Type B pancreatic cell (in vitro differentiated cells): ENCODE measurements at regions not wholly inside any gene's neighbourhood (a gene's known extent, or its start where the extent isn't known, plus 50 kb on each side); places are given as distances from the start of the nearest gene placed in this dataset.
"Not testable (repeated sequence)": the region's sequence is repeated elsewhere in the genome, so short reads cannot be mapped to it uniquely, and the experiment has no call there.

ENCODE experiments used
- DNase-seq: peaks from one replicate; pipeline ENCODE4 v3.0.0; 2021; ENCODE audit warnings: mixed read lengths; ENCODE audit not compliant: unreplicated experiment; ENCODE audit errors: extremely low spot score
- H3K27ac Mint-ChIP-seq: 2 replicates; pipeline ENCODE4 v1.8.0; 2021; ENCODE audit warnings: mild to moderate bottlenecking, mixed read lengths
- H3K27me3 Mint-ChIP-seq: 2 replicates; pipeline ENCODE4 v1.8.0; 2021; ENCODE audit warnings: mixed read lengths
- H3K36me3 Mint-ChIP-seq: 2 replicates; pipeline ENCODE4 v1.8.0; 2021; ENCODE audit warnings: mixed read lengths
- H3K4me1 Mint-ChIP-seq: one replicate; pipeline ENCODE4 v1.8.0; 2021; ENCODE audit warnings: mixed read lengths; ENCODE audit not compliant: unreplicated experiment
- H3K4me3 Mint-ChIP-seq: 2 replicates; pipeline ENCODE4 v1.8.0; 2021; ENCODE audit warnings: mild to moderate bottlenecking, mixed read lengths
- H3K9me3 Mint-ChIP-seq: 2 replicates; pipeline ENCODE4 v1.8.0; 2021; ENCODE audit warnings: mixed read lengths
- TF ChIP-seq, protein P1 (sequence below): fragments of 200-600 bp; sonication (generic); conservative IDR thresholded peaks from 2 replicates; pipeline ENCODE4 v1.5.0; 2021; ENCODE audit warnings: antibody characterized with exemption, mild to moderate bottlenecking

- H3K27ac Mint-ChIP-seq: no peak overlapping the region
- H3K9me3 Mint-ChIP-seq: peaks cover 15% of the 10 kb centered on the region
- no peaks in the 10 kb centered on the region for H3K27me3 Mint-ChIP-seq
These were observed 193.9 kb upstream of the RPL34 start for GRCh38 chr4:108426493-108426892.

GRCh38 chr4:108425988-108426387, 194.4 kb upstream of the RPL34 start:
- no peak overlapping the region for H3K4me3 Mint-ChIP-seq
- no peak overlapping the region for H3K27ac Mint-ChIP-seq
- TF ChIP-seq, protein P1, sequence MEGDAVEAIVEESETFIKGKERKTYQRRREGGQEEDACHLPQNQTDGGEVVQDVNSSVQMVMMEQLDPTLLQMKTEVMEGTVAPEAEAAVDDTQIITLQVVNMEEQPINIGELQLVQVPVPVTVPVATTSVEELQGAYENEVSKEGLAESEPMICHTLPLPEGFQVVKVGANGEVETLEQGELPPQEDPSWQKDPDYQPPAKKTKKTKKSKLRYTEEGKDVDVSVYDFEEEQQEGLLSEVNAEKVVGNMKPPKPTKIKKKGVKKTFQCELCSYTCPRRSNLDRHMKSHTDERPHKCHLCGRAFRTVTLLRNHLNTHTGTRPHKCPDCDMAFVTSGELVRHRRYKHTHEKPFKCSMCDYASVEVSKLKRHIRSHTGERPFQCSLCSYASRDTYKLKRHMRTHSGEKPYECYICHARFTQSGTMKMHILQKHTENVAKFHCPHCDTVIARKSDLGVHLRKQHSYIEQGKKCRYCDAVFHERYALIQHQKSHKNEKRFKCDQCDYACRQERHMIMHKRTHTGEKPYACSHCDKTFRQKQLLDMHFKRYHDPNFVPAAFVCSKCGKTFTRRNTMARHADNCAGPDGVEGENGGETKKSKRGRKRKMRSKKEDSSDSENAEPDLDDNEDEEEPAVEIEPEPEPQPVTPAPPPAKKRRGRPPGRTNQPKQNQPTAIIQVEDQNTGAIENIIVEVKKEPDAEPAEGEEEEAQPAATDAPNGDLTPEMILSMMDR: no peak
- no peaks in the 10 kb centered on the region for H3K4me1 Mint-ChIP-seq
- peaks cover 4% of the 10 kb centered on the region for H3K36me3 Mint-ChIP-seq
- no peaks in the 10 kb centered on the region for H3K27me3 Mint-ChIP-seq
- H3K9me3 Mint-ChIP-seq: peaks cover 17% of the 10 kb centered on the region
- no peak for DNase-seq

More at GRCh38 chr4:108426493-108426892, 193.9 kb upstream of the RPL34 start:
- TF ChIP-seq, protein P1: no peak
- no peak for DNase-seq
- Mint-ChIP-seq H3K4me1 (no peaks in the 10 kb centered on the region), H3K36me3 (peaks cover 4% of the 10 kb centered on the region), H3K4me3 (no peak overlapping the region)

DNA sequence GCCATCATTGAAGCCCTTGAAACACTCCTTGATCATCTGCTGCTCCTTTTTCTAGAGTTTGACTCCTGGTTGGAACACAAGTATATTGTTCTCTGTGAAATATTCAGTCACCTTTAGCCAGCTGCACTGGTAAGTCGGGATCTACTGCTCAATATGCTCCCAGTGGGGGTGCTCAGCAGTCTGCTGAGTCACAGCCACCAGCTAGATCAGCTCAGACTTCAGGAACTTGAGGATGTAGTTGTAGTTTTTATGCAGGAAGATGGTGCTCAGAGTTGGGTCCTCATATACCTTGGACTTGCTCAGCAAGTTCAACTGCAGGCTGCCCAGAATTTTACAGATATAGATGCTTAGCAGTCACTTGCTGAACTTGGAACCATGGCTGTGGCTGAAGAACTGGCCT, 202.5 kb upstream of the RPL34 start:
- no peak overlapping the region for H3K4me3 Mint-ChIP-seq
- H3K36me3 Mint-ChIP-seq: peaks cover 4% of the 10 kb centered on the region
- no peaks in the 10 kb centered on the region for H3K27me3 Mint-ChIP-seq
- H3K4me1 Mint-ChIP-seq: no peaks in the 10 kb centered on the region
- peaks cover 13% of the 10 kb centered on the region for H3K9me3 Mint-ChIP-seq
- H3K27ac Mint-ChIP-seq: no peak overlapping the region
- TF ChIP-seq, protein P1: no peak
- no peak for DNase-seq

DNA sequence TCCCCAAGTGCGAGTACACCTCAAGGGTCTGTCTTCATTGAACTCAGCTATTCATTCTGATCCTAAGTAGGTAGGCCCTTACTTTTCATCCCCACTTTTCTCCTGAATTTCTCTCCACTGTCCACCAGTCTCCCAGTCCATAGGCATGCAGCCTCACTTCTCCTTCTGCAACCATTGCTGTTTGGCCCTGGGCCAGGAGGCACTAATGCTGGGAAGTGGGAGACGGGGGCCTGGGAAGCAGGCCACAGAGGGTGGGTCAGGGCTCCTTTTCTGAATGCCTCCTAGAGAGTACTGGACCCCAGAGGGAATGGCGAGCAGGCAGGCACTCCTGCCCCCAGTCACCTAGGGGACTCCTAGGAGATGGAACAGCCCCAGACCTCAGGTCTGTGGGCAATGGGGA, 203.5 kb upstream of the RPL34 start:
- Mint-ChIP-seq H3K4me1 (no peaks in the 10 kb centered on the region), H3K27ac (no peak overlapping the region), H3K27me3 (no peaks in the 10 kb centered on the region), H3K36me3 (no peaks in the 10 kb centered on the region), H3K4me3 (no peak overlapping the region), H3K9me3 (peaks cover 5% of the 10 kb centered on the region)
- TF ChIP-seq, protein P1: no peak
- no peak for DNase-seq

DNA sequence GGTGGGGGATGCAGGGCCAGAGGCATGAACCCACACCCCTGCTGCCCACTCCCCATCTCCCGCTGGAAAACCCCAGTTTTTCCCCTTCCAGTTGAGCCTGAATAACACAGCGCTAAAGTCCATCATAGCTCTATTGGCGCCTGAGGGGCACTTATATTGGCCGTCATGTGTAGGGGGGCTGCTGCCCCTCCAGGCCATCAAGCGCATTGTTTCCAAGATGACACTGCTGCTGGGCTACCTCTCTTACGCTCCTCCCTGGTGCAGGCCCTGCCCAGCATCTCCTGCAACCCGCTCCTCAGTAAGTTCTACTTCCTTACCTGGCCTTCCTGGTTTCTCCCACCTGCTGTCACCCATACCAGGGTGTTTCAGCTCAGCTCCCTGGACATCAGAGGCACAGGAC, 205.0 kb upstream of the RPL34 start:
- Mint-ChIP-seq H3K36me3 (no peaks in the 10 kb centered on the region), H3K9me3 (no peaks in the 10 kb centered on the region), H3K4me3 (no peak overlapping the region), H3K27me3 (no peaks in the 10 kb centered on the region), H3K4me1 (no peaks in the 10 kb centered on the region), H3K27ac (no peak overlapping the region)
- TF ChIP-seq, protein P1: no peak
- DNase-seq: no peak

GRCh38 chr4:108411836-108412235, 208.5 kb upstream of the RPL34 start:
- DNase-seq: no peak
- Mint-ChIP-seq H3K4me1 (no peaks in the 10 kb centered on the region), H3K36me3 (no peaks in the 10 kb centered on the region), H3K27ac (no peak overlapping the region), H3K27me3 (no peaks in the 10 kb centered on the region), H3K9me3 (no peaks in the 10 kb centered on the region), H3K4me3 (no peak overlapping the region)
- TF ChIP-seq, protein P1: no peak

GRCh38 chr4:108409691-108410090, 210.7 kb upstream of the RPL34 start:
- not testable (repeated sequence) for DNase-seq, H3K9me3 Mint-ChIP-seq, H3K4me1 Mint-ChIP-seq, H3K36me3 Mint-ChIP-seq, H3K27ac Mint-ChIP-seq, H3K27me3 Mint-ChIP-seq, H3K4me3 Mint-ChIP-seq
